NOMO-1 (cell line): ENCODE measurements at regions not wholly inside any gene's neighbourhood (a gene's known extent, or its start where the extent isn't known, plus 50 kb on each side); places are given as distances from the start of the nearest gene placed in this dataset.

ENCODE experiments used
- DNase-seq, 2 experiments: peaks; one replicate each; lab custom pipeline; 2025; ENCODE audit not compliant: unreplicated experiment in 2 of 2; lab: John Stamatoyannopoulos, UW

- DNase-seq, result peak in 1 of 2 experiments; percentile 33
Observed at GRCh38 chr4:36917413-36917812, 327.1 kb upstream of the NWD2 start.

GRCh38 chr4:36919721-36920120 lies 324.8 kb upstream of the NWD2 start:
- DNase-seq, result no peak

- DNase-seq, result no peak
Observed at GRCh38 chr4:36921476-36922216, 322.9 kb upstream of the NWD2 start.

- no peak for DNase-seq
Observed at GRCh38 chr4:36930562-36931111, 313.9 kb upstream of the NWD2 start.

GRCh38 chr4:36944232-36944631 lies 300.3 kb upstream of the NWD2 start:
- DNase-seq, result no peak

- DNase-seq, result no peak
Observed at GRCh38 chr4:36961420-36961819, 283.1 kb upstream of the NWD2 start.

- no peak for DNase-seq
Observed at GRCh38 chr4:36966756-36967460, 277.6 kb upstream of the NWD2 start.

GRCh38 chr4:36979533-36979932 lies 265.0 kb upstream of the NWD2 start:
- DNase-seq, result no peak

- no peak for DNase-seq
Observed at GRCh38 chr4:36990128-36990872, 254.2 kb upstream of the NWD2 start.

- no peak for DNase-seq
Observed at GRCh38 chr4:36997727-36998126, 246.8 kb upstream of the NWD2 start.

- no peak for DNase-seq
Observed at GRCh38 chr4:37000281-37000680, 244.3 kb upstream of the NWD2 start.

- DNase-seq, result no peak
Observed at GRCh38 chr4:37001688-37002436, 242.7 kb upstream of the NWD2 start.

- DNase-seq, result no peak
Observed at GRCh38 chr4:37002625-37003024, 241.9 kb upstream of the NWD2 start.

- DNase-seq, result no peak
Observed at GRCh38 chr4:37008199-37008598, 236.3 kb upstream of the NWD2 start.

- DNase-seq, result no peak
Observed at GRCh38 chr4:37014584-37014983, 230.0 kb upstream of the NWD2 start.

GRCh38 chr4:37015391-37015790 lies 229.2 kb upstream of the NWD2 start:
- DNase-seq, result no peak

- no peak for DNase-seq
Observed at GRCh38 chr4:37023504-37023903, 221.0 kb upstream of the NWD2 start.

GRCh38 chr4:37023996-37024395 lies 220.5 kb upstream of the NWD2 start:
- DNase-seq, result no peak

GRCh38 chr4:37040816-37041215 lies 203.7 kb upstream of the NWD2 start:
- DNase-seq, result no peak

GRCh38 chr4:37043342-37043741 lies 201.2 kb upstream of the NWD2 start:
- DNase-seq, result no peak

GRCh38 chr4:37051111-37051510 lies 193.4 kb upstream of the NWD2 start:
- no peak for DNase-seq
